ENCODE measurements at regions not wholly inside any gene's neighbourhood (a gene's known extent, or its start where the extent isn't known, plus 50 kb on each side); places are given as distances from the start of the nearest gene placed in this dataset.

- Histone ChIP-seq H2AFZ (ENCODE audit: low read depth, low read length) (no peak overlapping the region), H3K36me3 (ENCODE audit: insufficient read depth, low read length) (no peaks in the 10 kb centered on the region), H3K4me1 (ENCODE audit: insufficient read depth, low read length) (peaks cover 32% of the 10 kb centered on the region), H3K4me3 (ENCODE audit: low read length) (no peak overlapping the region), H3K9me3 (ENCODE audit: low read length) (no peaks in the 10 kb centered on the region), H3K27me3 (ENCODE audit: insufficient read depth, low read length) (no peaks in the 10 kb centered on the region)
These were observed 86.3 kb downstream of the ZFP36L2 start for GRCh38 chr2:43139996-43140621.

GRCh38 chr2:43139501-43139900, 86.9 kb downstream of the ZFP36L2 start:
- no peak overlapping the region for H2AFZ ChIP-seq (ENCODE audit: low read depth, low read length)
- H3K9me3 ChIP-seq (ENCODE audit: low read length), result no peaks in the 10 kb centered on the region
- H3K27me3 ChIP-seq (ENCODE audit: insufficient read depth, low read length), result no peaks in the 10 kb centered on the region
- H3K4me3 ChIP-seq (ENCODE audit: low read length), result no peak overlapping the region
- no peaks in the 10 kb centered on the region for H3K36me3 ChIP-seq (ENCODE audit: insufficient read depth, low read length)
- H3K4me1 ChIP-seq (ENCODE audit: insufficient read depth, low read length), result peaks cover 32% of the 10 kb centered on the region

- Histone ChIP-seq H3K4me3 (ENCODE audit: low read length) (no peak overlapping the region), H3K9me3 (ENCODE audit: low read length) (no peaks in the 10 kb centered on the region), H3K27me3 (ENCODE audit: insufficient read depth, low read length) (no peaks in the 10 kb centered on the region), H3K36me3 (ENCODE audit: insufficient read depth, low read length) (no peaks in the 10 kb centered on the region), H3K4me1 (ENCODE audit: insufficient read depth, low read length) (peaks cover 34% of the 10 kb centered on the region), H2AFZ (ENCODE audit: low read depth, low read length) (no peak overlapping the region)
These were observed 88.0 kb downstream of the ZFP36L2 start for GRCh38 chr2:43138441-43138840.

GRCh38 chr2:43136876-43137275, 89.5 kb downstream of the ZFP36L2 start:
- Histone ChIP-seq H3K27me3 (ENCODE audit: insufficient read depth, low read length) (no peaks in the 10 kb centered on the region), H3K4me3 (ENCODE audit: low read length) (no peak overlapping the region)

GRCh38 chr2:43136011-43136799, 90.2 kb downstream of the ZFP36L2 start:
- H3K4me3 ChIP-seq (ENCODE audit: low read length), result no peak overlapping the region
- H3K9me3 ChIP-seq (ENCODE audit: low read length), result no peaks in the 10 kb centered on the region
- peaks cover 34% of the 10 kb centered on the region for H3K4me1 ChIP-seq (ENCODE audit: insufficient read depth, low read length)
- H3K36me3 ChIP-seq (ENCODE audit: insufficient read depth, low read length), result no peaks in the 10 kb centered on the region
- H2AFZ ChIP-seq (ENCODE audit: low read depth, low read length), result no peak overlapping the region
- H3K27me3 ChIP-seq (ENCODE audit: insufficient read depth, low read length), result no peaks in the 10 kb centered on the region

More at GRCh38 chr2:43136876-43137275, 89.5 kb downstream of the ZFP36L2 start:
- Histone ChIP-seq H3K4me1 (ENCODE audit: insufficient read depth, low read length) (peaks cover 34% of the 10 kb centered on the region), H3K9me3 (ENCODE audit: low read length) (no peaks in the 10 kb centered on the region), H2AFZ (ENCODE audit: low read depth, low read length) (no peak overlapping the region), H3K36me3 (ENCODE audit: insufficient read depth, low read length) (no peaks in the 10 kb centered on the region)

GRCh38 chr2:43135583-43135982, 90.8 kb downstream of the ZFP36L2 start:
- H3K4me1 ChIP-seq (ENCODE audit: insufficient read depth, low read length), result peaks cover 34% of the 10 kb centered on the region
- H3K4me3 ChIP-seq (ENCODE audit: low read length), result no peak overlapping the region
- no peaks in the 10 kb centered on the region for H3K27me3 ChIP-seq (ENCODE audit: insufficient read depth, low read length)
- no peak overlapping the region for H2AFZ ChIP-seq (ENCODE audit: low read depth, low read length)
- H3K36me3 ChIP-seq (ENCODE audit: insufficient read depth, low read length), result no peaks in the 10 kb centered on the region
- no peaks in the 10 kb centered on the region for H3K9me3 ChIP-seq (ENCODE audit: low read length)

GRCh38 chr2:43134571-43134889, 91.9 kb downstream of the ZFP36L2 start:
- Histone ChIP-seq H2AFZ (ENCODE audit: low read depth, low read length) (no peak overlapping the region), H3K36me3 (ENCODE audit: insufficient read depth, low read length) (no peaks in the 10 kb centered on the region), H3K27me3 (ENCODE audit: insufficient read depth, low read length) (no peaks in the 10 kb centered on the region), H3K4me3 (ENCODE audit: low read length) (no peak overlapping the region), H3K9me3 (ENCODE audit: low read length) (no peaks in the 10 kb centered on the region), H3K4me1 (ENCODE audit: insufficient read depth, low read length) (peaks cover 36% of the 10 kb centered on the region)

GRCh38 chr2:43133708-43134570, 92.5 kb downstream of the ZFP36L2 start:
- H3K9me3 ChIP-seq (ENCODE audit: low read length), result no peaks in the 10 kb centered on the region
- H3K4me1 ChIP-seq (ENCODE audit: insufficient read depth, low read length), result peaks cover 39% of the 10 kb centered on the region
- no peak overlapping the region for H3K4me3 ChIP-seq (ENCODE audit: low read length)
- no peaks in the 10 kb centered on the region for H3K36me3 ChIP-seq (ENCODE audit: insufficient read depth, low read length)
- no peaks in the 10 kb centered on the region for H3K27me3 ChIP-seq (ENCODE audit: insufficient read depth, low read length)
- H2AFZ ChIP-seq (ENCODE audit: low read depth, low read length), result no peak overlapping the region

GRCh38 chr2:43133336-43133707, 93.1 kb downstream of the ZFP36L2 start:
- Histone ChIP-seq H3K4me1 (ENCODE audit: insufficient read depth, low read length) (peaks cover 36% of the 10 kb centered on the region), H2AFZ (ENCODE audit: low read depth, low read length) (no peak overlapping the region), H3K9me3 (ENCODE audit: low read length) (no peaks in the 10 kb centered on the region), H3K4me3 (ENCODE audit: low read length) (no peak overlapping the region), H3K36me3 (ENCODE audit: insufficient read depth, low read length) (no peaks in the 10 kb centered on the region), H3K27me3 (ENCODE audit: insufficient read depth, low read length) (no peaks in the 10 kb centered on the region)

- H3K4me1 ChIP-seq (ENCODE audit: insufficient read depth, low read length), result peaks cover 31% of the 10 kb centered on the region
- no peaks in the 10 kb centered on the region for H3K27me3 ChIP-seq (ENCODE audit: insufficient read depth, low read length)
- no peak overlapping the region for H2AFZ ChIP-seq (ENCODE audit: low read depth, low read length)
- H3K36me3 ChIP-seq (ENCODE audit: insufficient read depth, low read length), result no peaks in the 10 kb centered on the region
- no peak overlapping the region for H3K4me3 ChIP-seq (ENCODE audit: low read length)
- H3K9me3 ChIP-seq (ENCODE audit: low read length), result no peaks in the 10 kb centered on the region
These were observed 93.6 kb downstream of the ZFP36L2 start for GRCh38 chr2:43132683-43133301.

GRCh38 chr2:43131890-43132682, 94.3 kb downstream of the ZFP36L2 start:
- Histone ChIP-seq H3K4me1 (ENCODE audit: insufficient read depth, low read length) (peaks cover 24% of the 10 kb centered on the region), H3K4me3 (ENCODE audit: low read length) (no peak overlapping the region), H2AFZ (ENCODE audit: low read depth, low read length) (no peak overlapping the region), H3K9me3 (ENCODE audit: low read length) (no peaks in the 10 kb centered on the region), H3K36me3 (ENCODE audit: insufficient read depth, low read length) (no peaks in the 10 kb centered on the region), H3K27me3 (ENCODE audit: insufficient read depth, low read length) (no peaks in the 10 kb centered on the region)

GRCh38 chr2:43131051-43131889, 95.1 kb downstream of the ZFP36L2 start:
- no peaks in the 10 kb centered on the region for H3K27me3 ChIP-seq (ENCODE audit: insufficient read depth, low read length)
- H3K9me3 ChIP-seq (ENCODE audit: low read length), result no peaks in the 10 kb centered on the region
- H2AFZ ChIP-seq (ENCODE audit: low read depth, low read length), result no peak overlapping the region
- no peaks in the 10 kb centered on the region for H3K36me3 ChIP-seq (ENCODE audit: insufficient read depth, low read length)
- no peak overlapping the region for H3K4me3 ChIP-seq (ENCODE audit: low read length)
- peaks cover 17% of the 10 kb centered on the region for H3K4me1 ChIP-seq (ENCODE audit: insufficient read depth, low read length)
